ENCODE measurements at regions not wholly inside any gene's neighbourhood (a gene's known extent, or its start where the extent isn't known, plus 50 kb on each side); places are given as distances from the start of the nearest gene placed in this dataset.

GRCh38 chr9:81214975-81215374, 474.4 kb downstream of the TLE1 start:
- Histone ChIP-seq H3K4me3 (replicated peaks in 1 of 3; ENCODE audit: insufficient read depth in 1 of 3, low read depth in 1 of 3, low read length in 3 of 3) (no peak overlapping the region), H3K27me3 (ENCODE audit: control insufficient read depth in 2 of 2, insufficient read depth in 2 of 2, low read length in 2 of 2) (no peaks in the 10 kb centered on the region), H3K9ac (replicated peaks; ENCODE audit: extremely low read depth, insufficient read depth, low read length) (no peak overlapping the region), H3K4me2 (ENCODE audit: insufficient read depth, low read length) (no peak overlapping the region), H2AFZ (ENCODE audit: low read depth, low read length) (no peak overlapping the region), H3K79me2 (ENCODE audit: control insufficient read depth, insufficient read depth, low read length) (no peaks in the 10 kb centered on the region), H3K9me3 (replicated peaks; ENCODE audit: control insufficient read depth, insufficient read depth, low read length) (no peaks in the 10 kb centered on the region), H3K9me1 (replicated peaks; ENCODE audit: control insufficient read depth, extremely low read depth, insufficient read depth, low read length) (no peaks in the 10 kb centered on the region), H3K27ac (ENCODE audit: insufficient read depth, low read depth, low read length) (no peak overlapping the region), H3K4me1 (ENCODE audit: control insufficient read depth, extremely low read depth, insufficient read depth, low read length) (no peaks in the 10 kb centered on the region), H3K36me3 (ENCODE audit: control insufficient read depth in 2 of 2, extremely low read depth in 1 of 2, insufficient read depth in 2 of 2, low read length in 2 of 2) (no peaks in the 10 kb centered on the region), H4K20me1 (replicated peaks; ENCODE audit: control insufficient read depth, extremely low read depth, insufficient read depth, low read length) (no peaks in the 10 kb centered on the region)
- no TSS peak for BruUV-seq (replicated peaks)
- ChIA-PET CTCF (interaction anchor here (1.7 kb wide), 1 partner anchor 11 kb away, joined by 5 read pairs; no protein-coding TSS in a partner anchor), POLR2A (no interaction called here)
- FAIRE-seq, result no peak
- TF ChIP-seq EZH2 (IDR thresholded peaks at IDR 0.05; ENCODE audit: borderline replicate concordance, low read depth, low read length, severe bottlenecking), result no peak
- no peak for TF ChIP-seq JUN (IDR thresholded peaks at IDR 0.05; ENCODE audit: borderline replicate concordance, insufficient read depth, insufficient read length, low read depth)
- TF ChIP-seq, protein P1, sequence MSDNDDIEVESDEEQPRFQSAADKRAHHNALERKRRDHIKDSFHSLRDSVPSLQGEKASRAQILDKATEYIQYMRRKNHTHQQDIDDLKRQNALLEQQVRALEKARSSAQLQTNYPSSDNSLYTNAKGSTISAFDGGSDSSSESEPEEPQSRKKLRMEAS (IDR thresholded peaks at IDR 0.05; ENCODE audit: insufficient read depth, insufficient read length), result no peak
- TF ChIP-seq GATA2 (IDR thresholded peaks at IDR 0.05; ENCODE audit: insufficient read depth, insufficient read length, low read depth, low read length), result no peak
- no peak for TF ChIP-seq MYC (IDR thresholded peaks at IDR 0.05; ENCODE audit: low read depth, low read length)
- TF ChIP-seq POLR2A (IDR thresholded peaks at IDR 0.05; ENCODE audit: low read depth, low read length), result no peak
- TF ChIP-seq FOS (IDR thresholded peaks at IDR 0.05; ENCODE audit: borderline replicate concordance, insufficient read depth, low read length), result no peak
- TF ChIP-seq, protein P2, sequence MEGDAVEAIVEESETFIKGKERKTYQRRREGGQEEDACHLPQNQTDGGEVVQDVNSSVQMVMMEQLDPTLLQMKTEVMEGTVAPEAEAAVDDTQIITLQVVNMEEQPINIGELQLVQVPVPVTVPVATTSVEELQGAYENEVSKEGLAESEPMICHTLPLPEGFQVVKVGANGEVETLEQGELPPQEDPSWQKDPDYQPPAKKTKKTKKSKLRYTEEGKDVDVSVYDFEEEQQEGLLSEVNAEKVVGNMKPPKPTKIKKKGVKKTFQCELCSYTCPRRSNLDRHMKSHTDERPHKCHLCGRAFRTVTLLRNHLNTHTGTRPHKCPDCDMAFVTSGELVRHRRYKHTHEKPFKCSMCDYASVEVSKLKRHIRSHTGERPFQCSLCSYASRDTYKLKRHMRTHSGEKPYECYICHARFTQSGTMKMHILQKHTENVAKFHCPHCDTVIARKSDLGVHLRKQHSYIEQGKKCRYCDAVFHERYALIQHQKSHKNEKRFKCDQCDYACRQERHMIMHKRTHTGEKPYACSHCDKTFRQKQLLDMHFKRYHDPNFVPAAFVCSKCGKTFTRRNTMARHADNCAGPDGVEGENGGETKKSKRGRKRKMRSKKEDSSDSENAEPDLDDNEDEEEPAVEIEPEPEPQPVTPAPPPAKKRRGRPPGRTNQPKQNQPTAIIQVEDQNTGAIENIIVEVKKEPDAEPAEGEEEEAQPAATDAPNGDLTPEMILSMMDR (IDR thresholded peaks at IDR 0.05; ENCODE audit: extremely low read depth in 1 of 2, insufficient read depth in 1 of 2, low read depth in 1 of 2, low read length in 2 of 2), result no peak
- no peak for TF ChIP-seq POLR2AphosphoS5 (IDR thresholded peaks at IDR 0.05; ENCODE audit: insufficient read depth, low read depth, low read length)
- dilution Hi-C loops (cut with MboI; ENCODE audit: extremely low pct_ligation_motif_present, low sequenced_read_pairs), result no loop called here
- intact Hi-C loops (cut with micrococcal nuclease), result no loop called here
- DNase-seq (ENCODE audit: low read depth, low spot score), result no peak
